K562 (cell line): ENCODE measurements at regions not wholly inside any gene's neighbourhood (a gene's known extent, or its start where the extent isn't known, plus 50 kb on each side); places are given as distances from the start of the nearest gene placed in this dataset.
A peak's percentile ranks its signal among the peaks of the same experiment; 100 is the strongest.

Source experiments
- ATAC-seq: fragments of 200-7000 bp; cut with Tn5 transposase; 3 replicates; pipeline ENCODE4 v1.9.1; 2020; ENCODE audit warnings: moderate library complexity
- BruUV-seq: library from RNA; stranded (reverse); fragments of 400-500 nt; replicated peaks from 2 replicates; lab custom pipeline; 2021; lab: Mats Ljungman, UMichigan
- CTCF ChIA-PET: fragments of 300-600 bp; formaldehyde crosslinking; extraction: SDS; loops from one replicate; lab custom pipeline; 2021; ENCODE audit warnings: low intra/inter-chr PET ratio; lab: Yijun Ruan, JAX
- POLR2A ChIA-PET: fragments of 300-600, 350-650 bp; sonication (Branson Sonifier 250); formaldehyde crosslinking; extraction: SDS; loops from one replicate; lab custom pipeline; 2021; ENCODE audit warnings: antibody characterized with exemption, inconsistent platforms; lab: Yijun Ruan, JAX
- DNase-seq, 4 experiments: peaks; one replicate each; pipeline versions ENCODE4 v3.0.0 to v3.0.0-alpha.2; 2011 to 2018; ENCODE audit warnings: low spot score in 3 of 4, mixed read lengths in 3 of 4; ENCODE audit errors: extremely low read depth in 1 of 4
- FAIRE-seq: peaks from 2 replicates; lab custom pipeline; 2011; peaks lifted over from hg19 to GRCh38; lab: Jason Lieb, UNC
- H2AFZ ChIP-seq: 2 replicates; pipeline ENCODE4 v1.6.0; 2011; ENCODE audit warnings: low read depth, low read length, control low read depth, inconsistent platforms
- H3K27ac ChIP-seq: fragments of 200-600 bp; 3 replicates; pipeline ENCODE4 v1.8.0; 2011; ENCODE audit warnings: low read depth, mild to moderate bottlenecking, control low read depth, inconsistent platforms, low read length, moderate library complexity, mixed read lengths; ENCODE audit errors: extremely low read depth
- H3K27me3 ChIP-seq, 2 experiments: fragments of 300-600 bp in 1 of 2; 2 replicates in 1 of 2; 3 replicates in 1 of 2; pipeline versions ENCODE4 v1.6.0 to v1.8.0; 2011; ENCODE audit warnings: inconsistent platforms in 2 of 2, low read length in 2 of 2, mild to moderate bottlenecking in 1 of 2, mixed read lengths in 1 of 2, moderate library complexity in 1 of 2; ENCODE audit not compliant: control insufficient read depth in 2 of 2, insufficient read depth in 2 of 2
- H3K36me3 ChIP-seq: fragments of 300-600 bp; 3 replicates; pipeline ENCODE4 v1.8.0; 2011; ENCODE audit warnings: mild to moderate bottlenecking, low read length, inconsistent platforms; ENCODE audit not compliant: control insufficient read depth, insufficient read depth
- H3K4me1 ChIP-seq, 2 experiments: fragments of 200-600 bp in 1 of 2; replicated peaks in 1 of 2; 2 replicates in 1 of 2; 3 replicates in 1 of 2; pipeline versions ENCODE4 v1.5.1 to v1.8.0; 2011; ENCODE audit warnings: inconsistent platforms in 2 of 2, low read length in 2 of 2, mild to moderate bottlenecking in 1 of 2, mixed read lengths in 1 of 2, moderate library complexity in 1 of 2; ENCODE audit not compliant: control insufficient read depth in 2 of 2, insufficient read depth in 2 of 2
- H3K4me2 ChIP-seq: 2 replicates; pipeline ENCODE4 v1.6.1; 2011; ENCODE audit warnings: low read length, control low read depth, inconsistent platforms, mixed read lengths; ENCODE audit not compliant: insufficient read depth
- H3K4me3 ChIP-seq: fragments of 200-600 bp; sonication (generic), shearing (Covaris generic); 2 replicates; pipeline ENCODE4 v1.5.1; 2016; ENCODE audit warnings: control low read depth, inconsistent platforms
- H3K79me2 ChIP-seq: fragments of 200-600 bp; 3 replicates; pipeline ENCODE4 v1.8.0; 2011; ENCODE audit warnings: low read length, inconsistent platforms; ENCODE audit not compliant: control insufficient read depth, insufficient read depth
- H3K9ac ChIP-seq, 2 experiments: 2 replicates each; pipeline versions ENCODE4 v1.6.0 to v1.6.1; 2011; ENCODE audit warnings: low read depth in 2 of 2, low read length in 2 of 2, control low read depth in 1 of 2, inconsistent platforms in 1 of 2, mild to moderate bottlenecking in 1 of 2, mixed read lengths in 1 of 2; ENCODE audit not compliant: insufficient read depth in 1 of 2
- H3K9me1 ChIP-seq: one replicate; pipeline ENCODE4 v1.6.0; 2011; ENCODE audit warnings: inconsistent platforms, mild to moderate bottlenecking, low read length, moderate library complexity; ENCODE audit not compliant: control insufficient read depth, insufficient read depth
- H3K9me3 ChIP-seq: replicated peaks from 2 replicates; pipeline ENCODE4 v1.5.1; 2011; ENCODE audit warnings: low read depth, low read length, inconsistent platforms; ENCODE audit not compliant: control insufficient read depth, insufficient read depth
- H4K20me1 ChIP-seq: replicated peaks from 2 replicates; pipeline ENCODE4 v1.6.1; 2011; ENCODE audit warnings: low read length, inconsistent platforms, mixed read lengths; ENCODE audit not compliant: control insufficient read depth, insufficient read depth
- CAMTA2 ChIP-seq: fragments of 250-450 bp; sonication (Bioruptor Pico); conservative IDR thresholded peaks from 2 replicates; pipeline ENCODE4 v1.5.1; 2022
- ELK3 ChIP-seq: fragments of 450-650 bp; formaldehyde crosslinking; IDR thresholded peaks from 2 replicates; pipeline ENCODE4 v1.4.0; 2020; ENCODE audit warnings: mild to moderate bottlenecking
- HDAC3 ChIP-seq: fragments of 450-650 bp; IDR thresholded peaks from 2 replicates; pipeline ENCODE4 v1.6.1; 2018; ENCODE audit warnings: borderline replicate concordance, mild to moderate bottlenecking, moderate library complexity; ENCODE audit not compliant: partially characterized antibody
- NR2C1 ChIP-seq, 2 experiments: fragments of 450-650 bp; IDR thresholded peaks; 2 replicates each; pipeline ENCODE4 v1.6.1; 2017; ENCODE audit warnings: mild to moderate bottlenecking in 2 of 2, antibody characterized with exemption in 1 of 2, inconsistent platforms in 1 of 2, missing compliant biosample characterization in 1 of 2, missing genetic modification characterization in 1 of 2
- NRF1 ChIP-seq, 2 experiments: fragments of 450-650 bp; IDR thresholded peaks in 1 of 2; conservative IDR thresholded peaks in 1 of 2; 2 replicates each; pipeline ENCODE4 v1.6.1; 2014; ENCODE audit warnings: mild to moderate bottlenecking in 2 of 2
- PCBP1 ChIP-seq: fragments of 200-400 bp; formaldehyde crosslinking; IDR thresholded peaks from 2 replicates; pipeline ENCODE4 v1.6.1; 2018; ENCODE audit warnings: mild to moderate bottlenecking, low read depth, low read length; ENCODE audit not compliant: poor library complexity, severe bottlenecking
- PRDM10 ChIP-seq: fragments of 450-650 bp; IDR thresholded peaks from 2 replicates; pipeline ENCODE4 v1.6.1; 2018; ENCODE audit not compliant: partially characterized antibody
- TAL1 ChIP-seq: fragments of 450-650 bp; IDR thresholded peaks from 2 replicates; pipeline ENCODE4 v1.6.1; 2016; ENCODE audit warnings: mild to moderate bottlenecking
- ZHX1 ChIP-seq: fragments of 150-350 bp; conservative IDR thresholded peaks from 2 replicates; pipeline ENCODE4 v1.6.1; 2014; ENCODE audit warnings: low read length
- ZMIZ1 ChIP-seq, 2 experiments: fragments of 150-350 bp in 1 of 2; IDR thresholded peaks; 2 replicates each; pipeline ENCODE4 v1.6.1; 2012 to 2016; ENCODE audit warnings: low read depth in 2 of 2, low read length in 2 of 2, mild to moderate bottlenecking in 1 of 2, moderate library complexity in 1 of 2
- WGBS: fragments of 100-300 bp; shearing (Covaris generic); methylation state at CpG from one replicate; pipeline ENCODE4 v1.1.6; 2016; ENCODE audit warnings: low coverage, mixed read lengths; ENCODE audit not compliant: insufficient coverage; ENCODE audit errors: missing lambda C conversion rate; 5-methylcytosine and 5-hydroxymethylcytosine counted together
- in situ Hi-C: fragments of 300-500 bp; cut with MboI; formaldehyde crosslinking; loops from 4 replicates; pipeline ENCODE4 v1.15.0; 2018; ENCODE audit warnings: inconsistent platforms, mixed read lengths
- intact Hi-C: fragments of 100-400 bp; cut with micrococcal nuclease; formaldehyde crosslinking; loops from 2 replicates; pipeline ENCODE4 v1.14.2; 2022

- H3K4me1 ChIP-seq, result no peaks in the 10 kb centered on the region
- peak overlapping the region in 1 of 2 experiments; percentile 35; a peak in 1 of 4 replicates for H3K9ac ChIP-seq
- DNase-seq, result no peak
- H3K36me3 ChIP-seq, result no peaks in the 10 kb centered on the region
- no peak overlapping the region for H3K4me3 ChIP-seq
- in situ Hi-C loops, result no loop called here
- intact Hi-C loops, result no loop called here
- FAIRE-seq, result no peak
- no peaks in the 10 kb centered on the region for H3K9me3 ChIP-seq
- ChIA-PET POLR2A (interaction anchor here (0.6 kb wide), 2 partner anchors 25 to 219 kb away, joined by 3 to 4 read pairs; no protein-coding TSS in a partner anchor), CTCF (no interaction called here)
- H3K79me2 ChIP-seq, result no peaks in the 10 kb centered on the region
- no peak overlapping the region for H3K27ac ChIP-seq
- no peak overlapping the region for H2AFZ ChIP-seq
- ATAC-seq, result no peak
- peaks cover 5% of the 10 kb centered on the region for H4K20me1 ChIP-seq
- H3K9me1 ChIP-seq, result no peaks in the 10 kb centered on the region
- no peak for TF ChIP-seq CAMTA2 (CRISPR knock-in tag)
- TF ChIP-seq ZMIZ1 (IDR thresholded peaks at IDR 0.05; ENCODE audit: low read depth in 2 of 2, low read length in 2 of 2), result no peak
- TF ChIP-seq NRF1 (conservative IDR thresholded peaks at IDR 0.05 in 1 of 2, IDR thresholded peaks at IDR 0.05 in 1 of 2), result no peak
- TF ChIP-seq TAL1, result no peak
- TF ChIP-seq PRDM10, result no peak
- no peak for TF ChIP-seq NR2C1 (IDR thresholded peaks at IDR 0.05)
- TF ChIP-seq NR2C1 (tag; IDR thresholded peaks at IDR 0.05), result no peak
- no peak for TF ChIP-seq HDAC3
- TF ChIP-seq ELK3, result no peak
- no peak for TF ChIP-seq PCBP1
- no peak for TF ChIP-seq ZHX1
- 0% methylated on average over 3 of the region's 4 CpGs for WGBS
- H3K4me2 ChIP-seq, result no peak overlapping the region
- BruUV-seq, result no TSS peak
- H3K27me3 ChIP-seq, result peaks cover 7 to 66% of the 10 kb centered on the region in 2 experiments
These were observed 166.7 kb downstream of the RBFOX3 start for GRCh38 chr17:79444198-79444597.
